IPS DF 6.9 (cell line): ENCODE measurements at regions not wholly inside any gene's neighbourhood (a gene's known extent, or its start where the extent isn't known, plus 50 kb on each side); places are given as distances from the start of the nearest gene placed in this dataset.
A peak's percentile ranks its signal among the peaks of the same experiment; 100 is the strongest.
"Not testable (repeated sequence)": the region's sequence is repeated elsewhere in the genome, so short reads cannot be mapped to it uniquely, and the experiment has no call there.

Experiments used
- DNase-seq: peaks from one replicate; pipeline ENCODE4 v3.0.0-alpha.2; 2013; ENCODE audit warnings: low read depth, low spot score
- H3K27ac ChIP-seq: one replicate; pipeline ENCODE4 v1.5.1; 2013; ENCODE audit warnings: low read length, control low read depth
- H3K27me3 ChIP-seq: 2 replicates; pipeline ENCODE4 v1.6.1; 2013; ENCODE audit warnings: mild to moderate bottlenecking, low read length; ENCODE audit not compliant: control insufficient read depth, insufficient read depth
- H3K36me3 ChIP-seq: 2 replicates; pipeline ENCODE4 v1.6.1; 2013; ENCODE audit warnings: low read length; ENCODE audit not compliant: control insufficient read depth, insufficient read depth
- H3K4me1 ChIP-seq: 2 replicates; pipeline ENCODE4 v1.6.1; 2013; ENCODE audit warnings: low read length; ENCODE audit not compliant: control insufficient read depth, insufficient read depth
- H3K4me3 ChIP-seq: 2 replicates; pipeline ENCODE4 v1.5.1; 2013; ENCODE audit warnings: mild to moderate bottlenecking, low read length
- H3K9me3 ChIP-seq: 2 replicates; pipeline ENCODE4 v1.6.1; 2013; ENCODE audit warnings: low read length, inconsistent platforms; ENCODE audit not compliant: control insufficient read depth, insufficient read depth
- WGBS: extraction: QIAGEN DNeasy Blood & Tissue Kit; methylation state at CpG from one replicate; pipeline ENCODE4 v1.1.7; 2013; ENCODE audit warnings: mixed read lengths, missing lambda C conversion rate; ENCODE audit not compliant: insufficient read length, insufficient coverage; 5-methylcytosine and 5-hydroxymethylcytosine counted together

- not testable (repeated sequence) for H3K36me3 ChIP-seq, DNase-seq, H3K27me3 ChIP-seq, H3K9me3 ChIP-seq, H3K4me1 ChIP-seq, H3K4me3 ChIP-seq, H3K27ac ChIP-seq
- WGBS: no CpG with 5 or more reads among the region's 41 CpGs
These were observed 60.6 kb downstream of the GOLGA8T start for GRCh38 chr15:30195355-30196008.

GRCh38 chr15:30196009-30196375 lies 61.1 kb downstream of the GOLGA8T start:
- no CpG with 5 or more reads among the region's 32 CpGs for WGBS
- H3K4me3 ChIP-seq: peak overlapping the region; percentile 44; the same call in 1 of the 2 replicates
- DNase-seq, H3K27me3 ChIP-seq, H3K27ac ChIP-seq, H3K9me3 ChIP-seq, H3K36me3 ChIP-seq, H3K4me1 ChIP-seq: not testable (repeated sequence)

- not testable (repeated sequence) for H3K4me1 ChIP-seq, H3K27ac ChIP-seq, H3K9me3 ChIP-seq, H3K4me3 ChIP-seq, H3K36me3 ChIP-seq, DNase-seq, H3K27me3 ChIP-seq
- WGBS: no CpG with 5 or more reads among the region's 12 CpGs
These were observed 61.9 kb downstream of the GOLGA8T start for GRCh38 chr15:30196769-30197168.

- not testable (repeated sequence) for H3K4me1 ChIP-seq, DNase-seq, H3K9me3 ChIP-seq, H3K27me3 ChIP-seq, H3K4me3 ChIP-seq, H3K36me3 ChIP-seq, H3K27ac ChIP-seq
- WGBS: no CpG with 5 or more reads among the region's 4 CpGs
These were observed 66.7 kb downstream of the GOLGA8T start for GRCh38 chr15:30201517-30201916.

GRCh38 chr15:30213733-30214132 lies 78.9 kb downstream of the GOLGA8T start:
- not testable (repeated sequence) for H3K4me3 ChIP-seq, H3K27me3 ChIP-seq, H3K27ac ChIP-seq, H3K36me3 ChIP-seq, DNase-seq, H3K9me3 ChIP-seq, H3K4me1 ChIP-seq
- WGBS: no CpG with 5 or more reads among the region's 5 CpGs

- not testable (repeated sequence) for H3K4me3 ChIP-seq, H3K4me1 ChIP-seq, DNase-seq, H3K36me3 ChIP-seq, H3K27ac ChIP-seq, H3K9me3 ChIP-seq, H3K27me3 ChIP-seq
- WGBS: no CpG with 5 or more reads among the region's 4 CpGs
These were observed 87.0 kb downstream of the GOLGA8T start for GRCh38 chr15:30221803-30222202.

GRCh38 chr15:30222798-30223591 lies 88.1 kb downstream of the GOLGA8T start:
- not testable (repeated sequence) for H3K4me1 ChIP-seq, H3K27me3 ChIP-seq, H3K9me3 ChIP-seq, H3K4me3 ChIP-seq, DNase-seq, H3K36me3 ChIP-seq, H3K27ac ChIP-seq
- WGBS: no CpG with 5 or more reads among the region's 91 CpGs

GRCh38 chr15:30225233-30225891 lies 90.5 kb downstream of the GOLGA8T start:
- not testable (repeated sequence) for H3K27me3 ChIP-seq, H3K9me3 ChIP-seq, H3K27ac ChIP-seq, H3K4me1 ChIP-seq, H3K4me3 ChIP-seq, DNase-seq, H3K36me3 ChIP-seq
- no CpG with 5 or more reads among the region's 77 CpGs for WGBS

GRCh38 chr15:30261432-30262141 lies 126.7 kb downstream of the GOLGA8T start:
- WGBS: no CpG with 5 or more reads among the region's 23 CpGs
- not testable (repeated sequence) for H3K4me1 ChIP-seq, DNase-seq, H3K9me3 ChIP-seq, H3K27me3 ChIP-seq, H3K4me3 ChIP-seq, H3K27ac ChIP-seq, H3K36me3 ChIP-seq

- DNase-seq, H3K9me3 ChIP-seq, H3K27ac ChIP-seq, H3K4me3 ChIP-seq, H3K36me3 ChIP-seq, H3K4me1 ChIP-seq, H3K27me3 ChIP-seq: not testable (repeated sequence)
- no CpG with 5 or more reads among the region's 14 CpGs for WGBS
These were observed 127.2 kb downstream of the GOLGA8T start for GRCh38 chr15:30262142-30262460.
